CD4-positive, alpha-beta memory T cell (primary cell): ENCODE measurements at regions not wholly inside any gene's neighbourhood (a gene's known extent, or its start where the extent isn't known, plus 50 kb on each side); places are given as distances from the start of the nearest gene placed in this dataset.

ENCODE experiments used
- CTCF ChIA-PET: fragments of 350-600 bp; sonication (Branson Sonifier 250); formaldehyde crosslinking; loops from one replicate; lab custom pipeline; 2021; ENCODE audit warnings: inconsistent platforms; ENCODE audit not compliant: partially characterized antibody; lab: Charles Lee
- POLR2A ChIA-PET: fragments of 350-600 bp; sonication (Branson Sonifier 250); formaldehyde crosslinking; loops from one replicate; lab custom pipeline; 2021; ENCODE audit not compliant: partially characterized antibody; lab: Charles Lee
- DNase-seq, 5 donors: peaks; one replicate each; pipeline versions ENCODE4 v3.0.0 to v3.0.0-alpha.2; 2020 to 2022; ENCODE audit warnings: mixed read lengths in 1 of 5
- H3K27ac ChIP-seq: one replicate; pipeline ENCODE4 v1.7.0; 2013; ENCODE audit warnings: low read depth, low read length
- H3K27me3 ChIP-seq: 2 replicates; pipeline ENCODE4 v1.7.0; 2013; ENCODE audit warnings: mild to moderate bottlenecking, low read length, moderate library complexity; ENCODE audit not compliant: insufficient read depth
- H3K36me3 ChIP-seq: 2 replicates; pipeline ENCODE4 v1.7.0; 2013; ENCODE audit warnings: mild to moderate bottlenecking, low read length, moderate library complexity; ENCODE audit not compliant: insufficient read depth
- H3K4me1 ChIP-seq: 2 replicates; pipeline ENCODE4 v1.7.0; 2013; ENCODE audit warnings: mild to moderate bottlenecking, low read length, moderate library complexity; ENCODE audit not compliant: insufficient read depth
- H3K4me3 ChIP-seq, 2 donors: one replicate each; pipeline ENCODE4 v1.7.0; 2013; ENCODE audit warnings: low read length in 2 of 2, mild to moderate bottlenecking in 1 of 2
- H3K9me3 ChIP-seq, 2 donors: one replicate each; pipeline ENCODE4 v1.7.0; 2013; ENCODE audit warnings: low read length in 2 of 2, control low read depth in 1 of 2; ENCODE audit not compliant: control insufficient read depth in 1 of 2
- H3K27ac Mint-ChIP-seq, 7 donors: one replicate each; pipeline ENCODE4 v1.8.0; 2020 to 2021; ENCODE audit warnings: mixed read lengths in 7 of 7, mild to moderate bottlenecking in 6 of 7, inconsistent platforms in 3 of 7, moderate library complexity in 3 of 7
- H3K27me3 Mint-ChIP-seq, 2 donors: one replicate each; pipeline ENCODE4 v1.8.0; 2020 to 2021; ENCODE audit warnings: mixed read lengths in 2 of 2
- H3K36me3 Mint-ChIP-seq, 2 donors: one replicate each; pipeline ENCODE4 v1.8.0; 2020 to 2021; ENCODE audit warnings: mixed read lengths in 2 of 2, inconsistent platforms in 1 of 2, mild to moderate bottlenecking in 1 of 2
- H3K4me1 Mint-ChIP-seq, 4 donors: one replicate each; pipeline ENCODE4 v1.8.0; 2020 to 2021; ENCODE audit warnings: mixed read lengths in 4 of 4, mild to moderate bottlenecking in 1 of 4
- H3K4me3 Mint-ChIP-seq, 8 donors: one replicate each; pipeline ENCODE4 v1.8.0; 2020 to 2021; ENCODE audit warnings: mixed read lengths in 8 of 8, mild to moderate bottlenecking in 7 of 8, moderate library complexity in 6 of 8, inconsistent platforms in 3 of 8
- H3K9me3 Mint-ChIP-seq, 8 donors: one replicate each; pipeline ENCODE4 v1.8.0; 2020 to 2021; ENCODE audit warnings: mixed read lengths in 8 of 8, mild to moderate bottlenecking in 5 of 8, inconsistent platforms in 3 of 8, moderate library complexity in 1 of 8
- intact Hi-C: fragments of 100-400 bp; cut with micrococcal nuclease; formaldehyde crosslinking; loops from one replicate; pipeline ENCODE4 v1.15.1; 2023

GRCh38 chr4:117793845-117794480, 240.3 kb upstream of the NDST3 start:
- Mint-ChIP-seq H3K4me3 (no peak overlapping the region), H3K36me3 (no peaks in the 10 kb centered on the region), H3K27me3 (peaks cover 0 to 2% of the 10 kb centered on the region in 2 donors), H3K4me1 (no peaks in the 10 kb centered on the region), H3K27ac (no peak overlapping the region), H3K9me3 (peaks cover 0 to 5% (median 0%) of the 10 kb centered on the region in 8 donors)
- intact Hi-C loops: no loop called here
- Histone ChIP-seq H3K27ac (no peak overlapping the region), H3K4me3 (no peak overlapping the region), H3K4me1 (no peaks in the 10 kb centered on the region), H3K9me3 (no peaks in the 10 kb centered on the region), H3K27me3 (no peaks in the 10 kb centered on the region), H3K36me3 (no peaks in the 10 kb centered on the region)
- POLR2A ChIA-PET: no interaction called here
- CTCF ChIA-PET: no interaction called here
- DNase-seq: no peak

DNA sequence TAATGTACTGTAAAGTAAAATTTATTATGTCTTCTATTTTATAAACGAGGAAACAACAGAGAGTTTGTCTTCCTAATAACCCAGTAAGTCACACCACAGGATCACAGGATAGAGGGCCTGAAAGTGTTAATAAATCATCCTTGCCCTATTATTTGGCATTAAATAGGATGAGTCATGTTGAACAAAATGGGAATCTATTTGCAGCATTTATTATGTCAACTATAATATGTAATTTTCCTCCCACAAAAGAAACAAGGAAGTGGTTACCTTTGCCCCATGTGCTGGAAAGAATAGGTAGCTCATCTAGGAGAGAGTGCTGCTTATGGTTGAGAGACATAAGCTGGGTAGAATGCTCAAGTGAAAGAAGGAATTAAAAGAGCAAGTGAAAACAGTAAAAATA, 237.6 kb upstream of the NDST3 start:
- no peak overlapping the region for H3K4me3 ChIP-seq
- intact Hi-C loops: no loop called here
- no peaks in the 10 kb centered on the region for H3K36me3 ChIP-seq
- Mint-ChIP-seq H3K36me3 (no peaks in the 10 kb centered on the region), H3K27ac (no peak overlapping the region), H3K4me1 (no peaks in the 10 kb centered on the region), H3K9me3 (peaks cover 0 to 5% (median 0%) of the 10 kb centered on the region in 8 donors), H3K27me3 (no peaks in the 10 kb centered on the region), H3K4me3 (no peak overlapping the region)
- no peaks in the 10 kb centered on the region for H3K4me1 ChIP-seq
- ChIA-PET POLR2A (no interaction called here), CTCF (no interaction called here)
- no peak for DNase-seq
- no peaks in the 10 kb centered on the region for H3K27me3 ChIP-seq
- H3K27ac ChIP-seq: no peak overlapping the region
- no peaks in the 10 kb centered on the region for H3K9me3 ChIP-seq

GRCh38 chr4:117800636-117801035, 233.7 kb upstream of the NDST3 start:
- DNase-seq: no peak
- no peaks in the 10 kb centered on the region for H3K36me3 Mint-ChIP-seq
- ChIA-PET CTCF (no interaction called here), POLR2A (no interaction called here)
- no peak overlapping the region for H3K27ac ChIP-seq
- no peaks in the 10 kb centered on the region for H3K4me1 Mint-ChIP-seq
- peaks cover 0 to 13% (median 0%) of the 10 kb centered on the region in 8 donors for H3K9me3 Mint-ChIP-seq
- H3K4me3 Mint-ChIP-seq: no peak overlapping the region
- no peaks in the 10 kb centered on the region for H3K36me3 ChIP-seq
- intact Hi-C loops: no loop called here
- H3K4me1 ChIP-seq: no peaks in the 10 kb centered on the region
- H3K4me3 ChIP-seq: no peak overlapping the region
- H3K27me3 ChIP-seq: no peaks in the 10 kb centered on the region
- H3K9me3 ChIP-seq: no peaks in the 10 kb centered on the region
- H3K27me3 Mint-ChIP-seq: no peaks in the 10 kb centered on the region
- H3K27ac Mint-ChIP-seq: no peak overlapping the region

- no peak overlapping the region for H3K27ac ChIP-seq
- Mint-ChIP-seq H3K4me1 (no peaks in the 10 kb centered on the region), H3K27ac (no peak overlapping the region), H3K27me3 (no peaks in the 10 kb centered on the region), H3K4me3 (no peak overlapping the region), H3K9me3 (peaks cover 0 to 13% (median 0%) of the 10 kb centered on the region in 8 donors), H3K36me3 (no peaks in the 10 kb centered on the region)
- DNase-seq: no peak
- intact Hi-C loops: no loop called here
- H3K36me3 ChIP-seq: no peaks in the 10 kb centered on the region
- no peaks in the 10 kb centered on the region for H3K27me3 ChIP-seq
- H3K4me1 ChIP-seq: no peaks in the 10 kb centered on the region
- POLR2A ChIA-PET: no interaction called here
- H3K9me3 ChIP-seq: no peaks in the 10 kb centered on the region
- CTCF ChIA-PET: no interaction called here
- H3K4me3 ChIP-seq: no peak overlapping the region
Observed at GRCh38 chr4:117801756-117802155, 232.5 kb upstream of the NDST3 start.

DNA sequence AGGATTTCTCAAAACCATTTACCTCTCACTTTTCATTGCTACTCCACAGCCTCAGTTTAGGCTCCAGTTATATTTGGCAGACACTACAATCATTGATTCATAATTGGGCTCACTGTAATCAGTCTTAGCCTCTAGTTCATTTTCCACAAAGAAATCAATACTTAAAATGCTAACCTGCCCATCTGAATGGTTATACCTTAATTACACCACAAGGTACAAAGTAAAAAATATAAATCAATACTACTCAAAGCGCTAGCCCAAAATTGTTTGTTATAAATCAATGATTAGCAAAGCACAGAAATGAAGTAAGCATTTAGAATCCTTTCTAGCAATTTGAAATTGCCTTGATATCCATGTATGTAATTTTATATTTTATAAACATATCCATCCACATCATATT, 222.6 kb upstream of the NDST3 start:
- Histone ChIP-seq H3K27ac (no peak overlapping the region), H3K36me3 (no peaks in the 10 kb centered on the region), H3K27me3 (no peaks in the 10 kb centered on the region), H3K4me1 (no peaks in the 10 kb centered on the region), H3K9me3 (no peaks in the 10 kb centered on the region), H3K4me3 (no peak overlapping the region)
- Mint-ChIP-seq H3K27me3 (no peaks in the 10 kb centered on the region), H3K36me3 (no peaks in the 10 kb centered on the region), H3K27ac (no peak overlapping the region), H3K4me1 (no peaks in the 10 kb centered on the region), H3K4me3 (no peak overlapping the region), H3K9me3 (peaks cover 0 to 4% (median under 1%) of the 10 kb centered on the region in 8 donors)
- intact Hi-C loops: no loop called here
- CTCF ChIA-PET: no interaction called here
- no peak for DNase-seq
- POLR2A ChIA-PET: no interaction called here

GRCh38 chr4:117814277-117815246, 219.7 kb upstream of the NDST3 start:
- H3K36me3 ChIP-seq: no peaks in the 10 kb centered on the region
- H3K9me3 ChIP-seq: no peaks in the 10 kb centered on the region
- Mint-ChIP-seq H3K27ac (no peak overlapping the region), H3K36me3 (no peaks in the 10 kb centered on the region), H3K9me3 (peaks cover 0 to 5% (median under 1%) of the 10 kb centered on the region in 8 donors), H3K27me3 (no peaks in the 10 kb centered on the region), H3K4me3 (no peak overlapping the region), H3K4me1 (no peaks in the 10 kb centered on the region)
- no peaks in the 10 kb centered on the region for H3K4me1 ChIP-seq
- no peak for DNase-seq
- ChIA-PET POLR2A (no interaction called here), CTCF (no interaction called here)
- H3K27ac ChIP-seq: no peak overlapping the region
- no peak overlapping the region for H3K4me3 ChIP-seq
- intact Hi-C loops: no loop called here
- H3K27me3 ChIP-seq: no peaks in the 10 kb centered on the region

DNA sequence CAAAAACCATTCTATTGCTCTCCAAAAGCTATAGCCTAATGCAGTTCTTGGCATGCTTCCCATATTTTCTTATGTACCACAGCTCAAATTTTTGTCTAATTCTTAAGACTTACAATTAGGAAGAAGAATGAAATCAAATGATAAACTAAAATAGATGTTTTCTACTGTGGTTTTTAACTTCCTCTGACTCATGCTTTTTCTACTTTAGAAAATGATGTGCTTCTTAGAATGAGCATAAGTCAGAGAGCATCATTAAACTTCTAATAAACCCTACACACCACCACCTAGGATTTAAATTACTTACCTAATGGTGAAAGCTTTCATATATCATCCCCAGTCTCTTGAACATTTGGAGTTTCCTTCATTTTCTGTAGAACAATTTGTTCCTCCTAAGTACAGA, 217.0 kb upstream of the NDST3 start:
- ChIA-PET POLR2A (no interaction called here), CTCF (no interaction called here)
- no peaks in the 10 kb centered on the region for H3K27me3 ChIP-seq
- H3K27me3 Mint-ChIP-seq: no peaks in the 10 kb centered on the region
- H3K36me3 ChIP-seq: no peaks in the 10 kb centered on the region
- no peak overlapping the region for H3K27ac Mint-ChIP-seq
- H3K9me3 ChIP-seq: no peaks in the 10 kb centered on the region
- no peak overlapping the region for H3K27ac ChIP-seq
- H3K4me1 Mint-ChIP-seq: no peaks in the 10 kb centered on the region
- intact Hi-C loops: no loop called here
- no peak overlapping the region for H3K4me3 ChIP-seq
- no peaks in the 10 kb centered on the region for H3K4me1 ChIP-seq
- H3K36me3 Mint-ChIP-seq: no peaks in the 10 kb centered on the region
- no peak overlapping the region for H3K4me3 Mint-ChIP-seq
- H3K9me3 Mint-ChIP-seq: peaks cover 0 to 3% (median 0%) of the 10 kb centered on the region in 8 donors
- no peak for DNase-seq
